GM19463 (cell line): ENCODE measurements at regions not wholly inside any gene's neighbourhood (a gene's known extent, or its start where the extent isn't known, plus 50 kb on each side); places are given as distances from the start of the nearest gene placed in this dataset.

Experiments used
- ATAC-seq: cut with Tn5 transposase; IDR thresholded peaks from one replicate; pipeline ENCODE4 v1.9.1; 2021; ENCODE audit warnings: mild to moderate bottlenecking, moderate library complexity; ENCODE audit not compliant: unreplicated experiment

DNA sequence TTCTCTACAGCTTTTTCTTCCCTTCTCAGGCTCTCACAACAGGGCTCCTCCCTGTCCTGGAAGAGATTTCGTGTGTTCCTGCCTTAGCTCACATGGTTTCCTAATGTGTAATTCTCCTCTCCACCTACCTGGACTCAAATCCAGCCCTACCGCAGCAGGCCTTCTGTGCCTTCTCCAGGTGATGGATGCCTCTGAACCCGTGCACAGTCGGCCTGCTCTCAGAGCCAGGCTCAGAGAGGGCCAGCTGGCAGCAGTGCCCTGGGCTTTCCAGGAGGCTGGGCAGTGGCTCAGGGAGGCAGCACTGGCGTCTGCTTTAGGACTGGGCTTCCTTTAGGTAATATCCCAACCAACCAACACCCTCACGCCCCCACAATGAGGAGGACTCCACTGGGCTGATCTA lies 123.2 kb upstream of the TMC3 start:
- ATAC-seq, result no peak

DNA sequence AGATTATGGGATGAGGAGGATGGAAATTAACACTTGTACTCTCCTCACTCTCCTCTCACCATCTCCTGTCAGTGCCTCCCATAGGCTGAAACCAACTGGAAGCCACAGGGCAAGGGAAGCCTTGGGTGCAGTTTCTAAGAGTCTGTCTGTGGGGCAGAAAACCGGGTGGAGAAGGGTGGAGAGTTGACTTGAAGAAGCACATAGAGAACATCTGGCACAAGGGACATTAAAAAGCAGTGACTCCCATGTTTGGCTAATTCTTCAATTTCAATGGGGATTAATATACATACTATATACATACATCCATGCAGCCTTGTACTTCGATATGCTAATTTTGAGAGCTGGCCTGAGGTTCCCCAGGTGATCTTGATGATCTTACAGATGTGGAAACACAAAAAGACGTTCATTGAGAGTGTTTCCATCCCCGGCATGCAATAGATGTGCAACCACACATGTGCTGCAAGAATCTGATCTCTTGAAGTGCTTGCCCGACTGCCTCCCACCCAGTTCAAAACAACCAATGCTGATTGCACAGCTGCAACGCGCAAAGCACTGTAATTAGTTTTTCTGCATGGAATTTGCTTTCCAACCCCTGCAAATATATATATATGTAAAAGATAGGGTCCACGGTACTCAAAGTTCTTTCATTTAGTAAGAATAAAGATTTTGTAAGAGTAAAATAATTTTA lies 121.9 kb upstream of the TMC3 start:
- ATAC-seq, result no peak

DNA sequence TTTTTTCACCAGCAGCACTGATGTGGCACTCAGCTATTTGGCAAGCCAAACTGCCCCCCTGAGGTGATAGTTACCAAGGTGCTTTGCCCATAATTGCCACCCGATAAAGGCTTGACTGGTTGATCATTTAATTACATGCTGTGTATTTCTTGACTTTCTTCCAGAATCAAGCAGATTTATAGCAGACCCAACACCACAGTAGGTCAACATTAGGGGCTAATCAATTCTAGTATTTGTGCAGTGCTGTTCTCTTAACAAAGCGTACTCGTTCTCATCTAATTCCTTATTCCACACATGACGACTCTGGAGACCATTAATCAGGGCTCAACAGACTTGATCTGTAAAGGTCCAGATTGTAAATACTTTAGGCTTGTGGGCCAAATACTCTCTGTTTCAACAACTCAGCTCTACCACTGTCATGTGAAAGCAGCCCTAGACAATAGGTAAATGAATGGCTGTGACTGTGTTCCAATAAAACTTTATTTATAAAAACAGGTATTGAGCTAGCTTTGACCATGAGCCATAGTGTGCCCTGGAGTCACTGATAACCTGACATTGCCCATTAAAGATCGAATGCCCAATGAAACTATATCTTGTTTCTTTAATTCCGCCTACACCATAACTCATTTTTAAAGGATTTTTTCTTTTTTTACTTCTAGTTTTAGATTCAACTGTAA lies 119.1 kb upstream of the TMC3 start:
- no peak for ATAC-seq

GRCh38 chr15:81492331-81492968 lies 118.4 kb upstream of the TMC3 start:
- ATAC-seq, result no peak

GRCh38 chr15:81491414-81492096 lies 117.5 kb upstream of the TMC3 start:
- no peak for ATAC-seq

- ATAC-seq, result no peak
Observed at GRCh38 chr15:81485806-81486205, 111.8 kb upstream of the TMC3 start.

DNA sequence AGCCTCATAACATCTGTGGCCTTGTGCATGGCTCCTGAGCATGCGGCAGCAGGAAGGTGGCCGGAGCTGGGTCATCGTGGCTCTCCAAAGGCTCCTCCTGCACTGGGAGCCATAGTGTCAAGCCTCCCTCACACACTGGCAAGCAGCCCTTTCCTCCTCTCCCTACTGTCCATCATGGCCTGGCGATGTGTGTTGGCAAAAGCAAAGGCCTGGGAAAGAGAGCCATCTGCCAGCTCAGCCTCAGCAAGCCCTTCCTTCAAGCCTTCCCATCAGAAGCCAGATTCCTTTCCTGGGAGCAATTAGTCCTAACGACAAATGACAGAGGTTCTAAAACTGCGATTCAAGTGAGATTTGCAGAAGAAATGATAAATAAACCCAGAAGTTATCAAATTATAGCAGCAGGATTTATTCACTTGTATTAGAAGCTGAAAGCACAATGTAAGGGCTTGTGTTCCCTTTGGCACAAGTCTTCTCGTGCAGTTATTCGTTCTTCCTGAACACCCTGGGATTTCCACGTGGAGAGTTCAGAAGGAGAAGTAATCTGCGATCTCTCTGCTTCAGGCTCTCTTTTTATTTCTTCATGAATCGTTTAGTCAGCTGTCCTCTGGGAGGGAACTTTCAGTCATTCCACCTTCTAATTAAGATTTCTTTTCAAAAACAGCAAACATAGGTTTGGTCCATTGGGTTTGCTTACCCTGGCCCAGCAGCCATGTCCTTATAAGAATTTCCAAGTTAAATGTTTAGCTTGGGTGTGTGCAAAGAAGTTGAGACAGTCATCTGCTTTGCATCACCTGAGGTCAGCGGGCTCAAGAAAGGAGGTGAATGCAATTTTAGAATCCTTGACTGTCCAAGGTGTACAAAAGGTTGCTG lies 110.3 kb upstream of the TMC3 start:
- ATAC-seq, result no peak

- ATAC-seq, result no peak
Observed at GRCh38 chr15:81483496-81483895, 109.5 kb upstream of the TMC3 start.

- ATAC-seq, result no peak
Observed at GRCh38 chr15:81481346-81481745, 107.3 kb upstream of the TMC3 start.

GRCh38 chr15:81480645-81481053 lies 106.6 kb upstream of the TMC3 start:
- ATAC-seq, result no peak

- ATAC-seq, result no peak
Observed at GRCh38 chr15:81478354-81478753, 104.3 kb upstream of the TMC3 start.

GRCh38 chr15:81475926-81476325 lies 101.9 kb upstream of the TMC3 start:
- no peak for ATAC-seq

- ATAC-seq, result no peak
Observed at GRCh38 chr15:81475471-81475870, 101.5 kb upstream of the TMC3 start.

- ATAC-seq, result no peak
Observed at GRCh38 chr15:81473946-81474345, 99.9 kb upstream of the TMC3 start.

- no peak for ATAC-seq
Observed at GRCh38 chr15:81473177-81473576, 99.2 kb upstream of the TMC3 start.

- no peak for ATAC-seq
Observed at GRCh38 chr15:81471151-81471550, 97.1 kb upstream of the TMC3 start.

GRCh38 chr15:81469154-81469553 lies 95.1 kb upstream of the TMC3 start:
- ATAC-seq, result no peak

DNA sequence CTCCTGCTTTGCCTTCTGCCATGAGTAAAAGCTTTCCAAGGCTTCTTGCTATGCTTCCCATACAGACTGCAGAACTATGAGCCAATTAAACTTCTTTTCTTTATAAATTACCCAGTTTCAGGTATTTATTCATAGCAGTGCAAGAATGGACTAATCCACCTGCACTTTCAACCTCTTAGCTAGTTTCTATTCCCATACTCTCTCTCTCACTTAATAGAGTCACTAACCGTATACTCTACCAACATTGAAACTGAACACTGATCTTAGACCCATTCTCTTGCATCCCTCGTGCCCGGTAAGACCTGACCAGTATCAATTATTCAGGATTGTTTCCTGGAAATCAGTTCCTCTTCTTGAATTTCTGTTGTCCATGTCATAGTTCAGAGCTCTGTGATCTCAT lies 92.7 kb upstream of the TMC3 start:
- no peak for ATAC-seq

DNA sequence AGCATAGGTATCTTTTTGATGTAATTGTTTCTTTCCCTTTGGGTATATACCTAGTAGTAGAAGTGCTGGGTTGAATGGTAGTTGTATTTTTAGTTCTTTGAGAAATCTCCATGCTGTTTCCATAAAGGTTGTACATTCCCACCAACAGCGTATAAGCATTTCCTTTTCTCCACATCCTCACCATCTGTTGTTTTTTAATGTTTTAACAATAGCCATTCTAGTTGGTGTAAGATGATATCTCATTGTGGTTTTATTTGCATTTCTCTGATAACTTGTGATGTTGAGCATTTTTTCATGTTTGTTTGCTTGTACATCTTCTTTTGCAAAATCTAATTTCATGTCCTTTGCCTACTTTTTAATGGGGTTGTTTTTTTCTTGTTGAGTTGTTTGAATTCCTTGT lies 80.0 kb upstream of the TMC3 start:
- ATAC-seq, result no peak

DNA sequence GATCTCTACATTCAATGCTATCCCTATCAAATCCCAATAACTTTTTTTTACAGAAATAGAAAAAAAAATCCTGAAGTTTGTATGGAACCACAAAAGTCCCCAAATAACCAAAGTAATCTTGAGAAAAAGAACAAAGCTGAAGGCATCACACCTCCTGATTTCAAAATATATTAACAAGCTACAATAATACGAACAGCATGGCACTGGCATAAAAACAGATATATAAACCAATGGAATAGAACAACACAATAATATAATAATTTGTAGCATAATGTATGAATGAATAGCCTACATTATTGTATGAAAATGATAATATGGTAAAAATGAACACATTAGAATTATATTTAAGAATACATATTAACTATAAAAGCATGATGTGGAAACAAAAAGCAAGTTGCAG lies 76.7 kb upstream of the TMC3 start:
- ATAC-seq, result no peak
